IMR-90 (cell line): ENCODE measurements at regions not wholly inside any gene's neighbourhood (a gene's known extent, or its start where the extent isn't known, plus 50 kb on each side); places are given as distances from the start of the nearest gene placed in this dataset.

Source experiments
- ATAC-seq: fragments of 200-7000 bp; cut with Tn5 transposase; 2 replicates; pipeline ENCODE4 v1.9.1; 2020; ENCODE audit warnings: low read depth, mild to moderate bottlenecking, moderate library complexity
- BruUV-seq: library from RNA; stranded (reverse); fragments of 400-500 nt; replicated peaks from 2 replicates; lab custom pipeline; 2021; lab: Mats Ljungman, UMichigan
- CTCF ChIA-PET: fragments of 300-600 bp; formaldehyde crosslinking; extraction: SDS; loops from one replicate; lab custom pipeline; 2021; ENCODE audit warnings: antibody characterized with exemption; lab: Yijun Ruan, JAX
- POLR2A ChIA-PET: fragments of 300-600 bp; sonication (Branson Sonifier 250); formaldehyde crosslinking; loops from one replicate; lab custom pipeline; 2022; ENCODE audit warnings: antibody characterized with exemption; ENCODE audit not compliant: unreplicated experiment; lab: Charles Lee
- DNase-seq: peaks from one replicate; pipeline ENCODE4 v3.0.0; 2013
- H2AFZ ChIP-seq: replicated peaks from 2 replicates; pipeline ENCODE3; 2013; ENCODE audit warnings: low read length, mild to moderate bottlenecking; ENCODE audit not compliant: poor library complexity
- H2AK5ac ChIP-seq: 2 replicates; pipeline ENCODE4 v1.6.1; 2013; ENCODE audit warnings: low read depth, low read length, inconsistent platforms
- H2AK9ac ChIP-seq: replicated peaks from 2 replicates; pipeline ENCODE3; 2013; ENCODE audit warnings: mild to moderate bottlenecking, low read depth, low read length, moderate library complexity; ENCODE audit not compliant: poor library complexity
- H2BK120ac ChIP-seq: 2 replicates; pipeline ENCODE4 v1.6.1; 2013; ENCODE audit warnings: low read depth, low read length, inconsistent platforms
- H2BK15ac ChIP-seq: 3 replicates; pipeline ENCODE4 v1.6.1; 2013; ENCODE audit warnings: low read depth, low read length, inconsistent platforms
- H2BK20ac ChIP-seq: 2 replicates; pipeline ENCODE4 v1.6.1; 2013; ENCODE audit warnings: low read depth, mild to moderate bottlenecking, inconsistent platforms, low read length, moderate library complexity
- H2BK5ac ChIP-seq: 2 replicates; pipeline ENCODE4 v1.6.1; 2013; ENCODE audit warnings: mild to moderate bottlenecking, low read depth, low read length, inconsistent platforms; ENCODE audit not compliant: poor library complexity, severe bottlenecking
- H3K14ac ChIP-seq: replicated peaks from 2 replicates; pipeline ENCODE4 v1.6.1; 2013; ENCODE audit warnings: low read depth, low read length, inconsistent platforms
- H3K18ac ChIP-seq: 2 replicates; pipeline ENCODE4 v1.6.1; 2013; ENCODE audit warnings: low read depth, low read length, control low read depth
- H3K23ac ChIP-seq: 2 replicates; pipeline ENCODE4 v1.6.1; 2013; ENCODE audit warnings: low read depth, low read length, inconsistent platforms
- H3K27ac ChIP-seq: 2 replicates; pipeline ENCODE4 v1.5.1; 2013; ENCODE audit warnings: mild to moderate bottlenecking, control low read depth, low read length; ENCODE audit not compliant: insufficient read depth
- H3K27me3 ChIP-seq: 2 replicates; pipeline ENCODE4 v1.6.1; 2013; ENCODE audit warnings: low read length; ENCODE audit not compliant: control insufficient read depth, insufficient read depth
- H3K36me3 ChIP-seq: 2 replicates; pipeline ENCODE4 v1.6.1; 2013; ENCODE audit warnings: low read length, mixed read lengths; ENCODE audit not compliant: control insufficient read depth, insufficient read depth
- H3K4ac ChIP-seq: 2 replicates; pipeline ENCODE4 v1.6.1; 2013; ENCODE audit warnings: low read depth, low read length, inconsistent platforms
- H3K4me1 ChIP-seq: 2 replicates; pipeline ENCODE4 v1.6.1; 2013; ENCODE audit warnings: low read length, mixed read lengths; ENCODE audit not compliant: control insufficient read depth, insufficient read depth
- H3K4me2 ChIP-seq: 2 replicates; pipeline ENCODE4 v1.6.1; 2013; ENCODE audit warnings: low read depth, mild to moderate bottlenecking, control low read depth, low read length, moderate library complexity
- H3K4me3 ChIP-seq: 2 replicates; pipeline ENCODE4 v1.5.1; 2013; ENCODE audit warnings: low read depth, mild to moderate bottlenecking, control low read depth, low read length, moderate library complexity; ENCODE audit not compliant: insufficient read depth
- H3K56ac ChIP-seq: 2 replicates; pipeline ENCODE4 v1.6.1; 2013; ENCODE audit warnings: low read length, inconsistent platforms; ENCODE audit not compliant: insufficient read depth; ENCODE audit errors: extremely low read depth
- H3K79me1 ChIP-seq, 2 experiments: 2 replicates each; pipeline ENCODE4 v1.6.1; 2013; ENCODE audit warnings: low read length in 2 of 2, inconsistent platforms in 1 of 2, low read depth in 1 of 2
- H3K9ac ChIP-seq: 2 replicates; pipeline ENCODE4 v1.6.1; 2013; ENCODE audit warnings: low read depth, low read length, control low read depth
- H3K9me1 ChIP-seq: 2 replicates; pipeline ENCODE4 v1.6.1; 2013; ENCODE audit warnings: low read length, inconsistent platforms; ENCODE audit not compliant: insufficient read depth
- H3K9me3 ChIP-seq: 2 replicates; pipeline ENCODE4 v1.6.1; 2013; ENCODE audit warnings: low read length; ENCODE audit not compliant: control insufficient read depth, insufficient read depth
- H4K20me1 ChIP-seq: 2 replicates; pipeline ENCODE4 v1.6.1; 2013; ENCODE audit warnings: low read length, inconsistent platforms; ENCODE audit not compliant: insufficient read depth
- H4K5ac ChIP-seq: 2 replicates; pipeline ENCODE4 v1.6.1; 2013; ENCODE audit warnings: mild to moderate bottlenecking, low read depth, low read length, control low read depth
- H4K8ac ChIP-seq, 2 experiments: 2 replicates each; pipeline ENCODE4 v1.6.1; 2013; ENCODE audit warnings: low read depth in 2 of 2, low read length in 2 of 2, control low read depth in 1 of 2, inconsistent platforms in 1 of 2
- H4K91ac ChIP-seq: 2 replicates; pipeline ENCODE4 v1.6.1; 2013; ENCODE audit warnings: low read depth, low read length, inconsistent platforms; ENCODE audit not compliant: insufficient read depth
- RFX5 ChIP-seq: IDR thresholded peaks from 2 replicates; pipeline ENCODE4 v1.8.0; 2012; ENCODE audit warnings: low read depth, mild to moderate bottlenecking, low read length, moderate library complexity
- SMC3 ChIP-seq: fragments of 150-350 bp; IDR thresholded peaks from 2 replicates; pipeline ENCODE4 v1.6.1; 2016; ENCODE audit warnings: low read depth, mild to moderate bottlenecking, antibody characterized with exemption, low read length, moderate library complexity
- WGBS, 2 experiments: methylation state at CpG; one replicate each; pipeline versions ENCODE4 v1.1.5 to v1.1.7; 2013; ENCODE audit warnings: missing lambda C conversion rate in 2 of 2; ENCODE audit not compliant: insufficient read length in 1 of 2; ENCODE audit errors: extremely low coverage in 2 of 2; 5-methylcytosine and 5-hydroxymethylcytosine counted together
- dilution Hi-C: fragments of 300-500 bp; cut with HindIII; formaldehyde crosslinking; loops from one replicate; pipeline ENCODE4 v1.14.3; 2018; ENCODE audit warnings: low sequenced_read_pairs; ENCODE audit not compliant: unreplicated experiment
- in situ Hi-C: fragments of 300-500 bp; cut with MboI; formaldehyde crosslinking; loops from 3 replicates; pipeline ENCODE4 v1.14.3; 2019; ENCODE audit warnings: low sequenced_read_pairs, inconsistent platforms, mixed read lengths
- intact Hi-C: fragments of 100-400 bp; cut with micrococcal nuclease; formaldehyde crosslinking; loops from 2 replicates; pipeline ENCODE4 v1.10.0; 2022
- TF ChIP-seq, protein P1 (sequence below): fragments of 150-350 bp; IDR thresholded peaks from 2 replicates; pipeline ENCODE4 v1.6.1; 2017; ENCODE audit warnings: mild to moderate bottlenecking, antibody characterized with exemption, low read length, low read depth

DNA sequence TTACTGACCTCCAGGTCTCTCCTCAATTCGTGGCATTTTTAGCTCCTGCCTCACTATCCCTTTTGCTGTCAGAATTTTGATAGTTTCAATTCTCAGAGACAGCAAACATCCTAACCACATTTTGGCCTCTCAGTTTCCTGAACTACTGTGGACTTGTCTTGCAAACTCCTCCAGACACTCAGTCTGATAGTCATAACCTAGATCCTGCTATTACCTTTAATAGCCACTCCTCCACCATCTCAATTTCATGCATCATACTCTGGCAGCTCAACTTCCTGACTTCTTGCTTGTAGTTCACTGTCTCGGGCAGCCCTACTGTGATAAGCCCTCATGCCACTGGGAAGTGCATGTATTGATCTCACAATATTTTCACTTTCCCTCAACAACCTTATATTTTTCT, 481.8 kb upstream of the CDH18 start:
- no peaks in the 10 kb centered on the region for H3K27me3 ChIP-seq
- H2AK9ac ChIP-seq = no peak overlapping the region
- no peak overlapping the region for H3K4me3 ChIP-seq
- no peak overlapping the region for H2BK5ac ChIP-seq
- BruUV-seq = no TSS peak
- DNase-seq (no peak), ATAC-seq (no peak)
- no peaks in the 10 kb centered on the region for H4K20me1 ChIP-seq
- WGBS, 2 experiments = 0% methylated on average over 1 of the region's 2 CpGs; no CpG with 5 or more reads in 1 of the 2 experiments
- H4K91ac ChIP-seq = no peak overlapping the region
- H3K36me3 ChIP-seq = no peaks in the 10 kb centered on the region
- H2AFZ ChIP-seq = no peak overlapping the region
- H3K4me1 ChIP-seq = no peaks in the 10 kb centered on the region
- H2AK5ac ChIP-seq = no peak overlapping the region
- no peak overlapping the region for H3K14ac ChIP-seq
- intact Hi-C loops = no loop called here
- H3K23ac ChIP-seq = no peak overlapping the region
- H2BK20ac ChIP-seq = no peak overlapping the region
- H2BK15ac ChIP-seq = no peak overlapping the region
- in situ Hi-C loops = no loop called here
- no peak overlapping the region for H4K5ac ChIP-seq
- H3K4me2 ChIP-seq = no peak overlapping the region
- no peaks in the 10 kb centered on the region for H3K79me1 ChIP-seq
- no peaks in the 10 kb centered on the region for H3K9me1 ChIP-seq
- no peak overlapping the region for H3K4ac ChIP-seq
- H3K9ac ChIP-seq = no peak overlapping the region
- dilution Hi-C loops = no loop called here
- no peak overlapping the region for H3K18ac ChIP-seq
- CTCF ChIA-PET = no interaction called here
- H4K8ac ChIP-seq = no peak overlapping the region
- no peak overlapping the region for H2BK120ac ChIP-seq
- H3K56ac ChIP-seq = no peak overlapping the region
- peaks cover 2% of the 10 kb centered on the region; the same call in 1 of the 2 replicates for H3K9me3 ChIP-seq
- TF ChIP-seq RFX5 (no peak), SMC3 (no peak)
- TF ChIP-seq, protein P1, sequence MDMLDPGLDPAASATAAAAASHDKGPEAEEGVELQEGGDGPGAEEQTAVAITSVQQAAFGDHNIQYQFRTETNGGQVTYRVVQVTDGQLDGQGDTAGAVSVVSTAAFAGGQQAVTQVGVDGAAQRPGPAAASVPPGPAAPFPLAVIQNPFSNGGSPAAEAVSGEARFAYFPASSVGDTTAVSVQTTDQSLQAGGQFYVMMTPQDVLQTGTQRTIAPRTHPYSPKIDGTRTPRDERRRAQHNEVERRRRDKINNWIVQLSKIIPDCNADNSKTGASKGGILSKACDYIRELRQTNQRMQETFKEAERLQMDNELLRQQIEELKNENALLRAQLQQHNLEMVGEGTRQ = no peak
- H3K27ac ChIP-seq = no peak overlapping the region
- POLR2A ChIA-PET = no interaction called here
